ENCODE measurements at regions not wholly inside any gene's neighbourhood (a gene's known extent, or its start where the extent isn't known, plus 50 kb on each side); places are given as distances from the start of the nearest gene placed in this dataset.

GRCh38 chr9:115604831-115605483 is 487.0 kb upstream of the TNC start:
- Histone ChIP-seq H4K20me1 (ENCODE audit: low read depth, low read length) (no peaks in the 10 kb centered on the region), H3K79me2 (ENCODE audit: insufficient read depth, low read length) (no peaks in the 10 kb centered on the region), H3K4me2 (ENCODE audit: low read depth, low read length, poor library complexity, severe bottlenecking) (no peak overlapping the region), H3K9me2 (replicated peaks; ENCODE audit: insufficient read depth, low read length) (no peaks in the 10 kb centered on the region), H3K9me3 (ENCODE audit: insufficient read depth, low read length) (no peaks in the 10 kb centered on the region), H2AFZ (ENCODE audit: low read depth, low read length, severe bottlenecking) (no peak overlapping the region), H3K36me3 (ENCODE audit: low read length) (no peaks in the 10 kb centered on the region), H3K9ac (ENCODE audit: low read length) (no peak overlapping the region), H3F3A (ENCODE audit: insufficient read depth) (no peaks in the 10 kb centered on the region), H3K4me3 (ENCODE audit: insufficient read depth, low read length, poor library complexity, severe bottlenecking) (no peak overlapping the region), H3K27me3 (ENCODE audit: low read length) (no peaks in the 10 kb centered on the region), H3K27ac (ENCODE audit: low read depth, low read length) (no peak overlapping the region)
- TF ChIP-seq CTCF (IDR thresholded peaks at IDR 0.05; ENCODE audit: insufficient read depth, low read length, poor library complexity, severe bottlenecking) (no peak), EZH2phosphoT487 (conservative IDR thresholded peaks at IDR 0.05; ENCODE audit: low read length) (no peak)

- Histone ChIP-seq H3K9me2 (replicated peaks; ENCODE audit: insufficient read depth, low read length) (no peaks in the 10 kb centered on the region), H2AFZ (ENCODE audit: low read depth, low read length, severe bottlenecking) (no peak overlapping the region), H3K4me2 (ENCODE audit: low read depth, low read length, poor library complexity, severe bottlenecking) (no peak overlapping the region), H3K4me3 (ENCODE audit: insufficient read depth, low read length, poor library complexity, severe bottlenecking) (no peak overlapping the region), H3K27me3 (ENCODE audit: low read length) (no peaks in the 10 kb centered on the region), H3K9ac (ENCODE audit: low read length) (no peak overlapping the region), H3K36me3 (ENCODE audit: low read length) (no peaks in the 10 kb centered on the region), H3K9me3 (ENCODE audit: insufficient read depth, low read length) (no peaks in the 10 kb centered on the region), H3F3A (ENCODE audit: insufficient read depth) (no peaks in the 10 kb centered on the region), H3K79me2 (ENCODE audit: insufficient read depth, low read length) (no peaks in the 10 kb centered on the region), H4K20me1 (ENCODE audit: low read depth, low read length) (no peaks in the 10 kb centered on the region), H3K27ac (ENCODE audit: low read depth, low read length) (no peak overlapping the region)
- TF ChIP-seq CTCF (IDR thresholded peaks at IDR 0.05; ENCODE audit: insufficient read depth, low read length, poor library complexity, severe bottlenecking), result no peak
- no peak for TF ChIP-seq EZH2phosphoT487 (conservative IDR thresholded peaks at IDR 0.05; ENCODE audit: low read length)
Measured at GRCh38 chr9:115606838-115607237, 488.9 kb upstream of the TNC start.

GRCh38 chr9:115614326-115614999 is 496.5 kb upstream of the TNC start:
- TF ChIP-seq EZH2phosphoT487 (conservative IDR thresholded peaks at IDR 0.05; ENCODE audit: low read length), result no peak
- no peak for TF ChIP-seq CTCF (IDR thresholded peaks at IDR 0.05; ENCODE audit: insufficient read depth, low read length, poor library complexity, severe bottlenecking)

More at GRCh38 chr9:115614326-115614999, 496.5 kb upstream of the TNC start:
- no peak overlapping the region for H2AFZ ChIP-seq (ENCODE audit: low read depth, low read length, severe bottlenecking)
- H4K20me1 ChIP-seq (ENCODE audit: low read depth, low read length), result no peaks in the 10 kb centered on the region
- no peaks in the 10 kb centered on the region for H3K9me3 ChIP-seq (ENCODE audit: insufficient read depth, low read length)
- no peaks in the 10 kb centered on the region for H3K27me3 ChIP-seq (ENCODE audit: low read length)
- no peak overlapping the region for H3K27ac ChIP-seq (ENCODE audit: low read depth, low read length)
- no peak overlapping the region for H3K4me2 ChIP-seq (ENCODE audit: low read depth, low read length, poor library complexity, severe bottlenecking)
- no peaks in the 10 kb centered on the region for H3K9me2 ChIP-seq (replicated peaks; ENCODE audit: insufficient read depth, low read length)
- no peak overlapping the region for H3K4me3 ChIP-seq (ENCODE audit: insufficient read depth, low read length, poor library complexity, severe bottlenecking)
- H3K9ac ChIP-seq (ENCODE audit: low read length), result no peak overlapping the region
- H3K36me3 ChIP-seq (ENCODE audit: low read length), result no peaks in the 10 kb centered on the region
- H3K79me2 ChIP-seq (ENCODE audit: insufficient read depth, low read length), result no peaks in the 10 kb centered on the region
- H3F3A ChIP-seq (ENCODE audit: insufficient read depth), result no peaks in the 10 kb centered on the region
